Neural progenitor cell (in vitro differentiated cells): ENCODE measurements at regions not wholly inside any gene's neighbourhood (a gene's known extent, or its start where the extent isn't known, plus 50 kb on each side); places are given as distances from the start of the nearest gene placed in this dataset.

Experiments
- EZH2 ChIP-seq: fragments of 200-600 bp; sonication (generic); IDR thresholded peaks from 2 replicates; pipeline ENCODE4 v1.6.1; 2017; ENCODE audit warnings: antibody characterized with exemption, mild to moderate bottlenecking, moderate library complexity
- EZH2phosphoT487 ChIP-seq: fragments of 200-600 bp; sonication (generic); IDR thresholded peaks from 2 replicates; pipeline ENCODE4 v1.6.1; 2017; ENCODE audit warnings: antibody characterized with exemption
- TF ChIP-seq, protein P1 (sequence below): fragments of 200-600 bp; sonication (generic); IDR thresholded peaks from 2 replicates; pipeline ENCODE4 v1.5.1; 2017; ENCODE audit warnings: antibody characterized with exemption, mild to moderate bottlenecking

- TF ChIP-seq EZH2, result no peak
- TF ChIP-seq, protein P1, sequence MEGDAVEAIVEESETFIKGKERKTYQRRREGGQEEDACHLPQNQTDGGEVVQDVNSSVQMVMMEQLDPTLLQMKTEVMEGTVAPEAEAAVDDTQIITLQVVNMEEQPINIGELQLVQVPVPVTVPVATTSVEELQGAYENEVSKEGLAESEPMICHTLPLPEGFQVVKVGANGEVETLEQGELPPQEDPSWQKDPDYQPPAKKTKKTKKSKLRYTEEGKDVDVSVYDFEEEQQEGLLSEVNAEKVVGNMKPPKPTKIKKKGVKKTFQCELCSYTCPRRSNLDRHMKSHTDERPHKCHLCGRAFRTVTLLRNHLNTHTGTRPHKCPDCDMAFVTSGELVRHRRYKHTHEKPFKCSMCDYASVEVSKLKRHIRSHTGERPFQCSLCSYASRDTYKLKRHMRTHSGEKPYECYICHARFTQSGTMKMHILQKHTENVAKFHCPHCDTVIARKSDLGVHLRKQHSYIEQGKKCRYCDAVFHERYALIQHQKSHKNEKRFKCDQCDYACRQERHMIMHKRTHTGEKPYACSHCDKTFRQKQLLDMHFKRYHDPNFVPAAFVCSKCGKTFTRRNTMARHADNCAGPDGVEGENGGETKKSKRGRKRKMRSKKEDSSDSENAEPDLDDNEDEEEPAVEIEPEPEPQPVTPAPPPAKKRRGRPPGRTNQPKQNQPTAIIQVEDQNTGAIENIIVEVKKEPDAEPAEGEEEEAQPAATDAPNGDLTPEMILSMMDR, result no peak
- TF ChIP-seq EZH2phosphoT487, result no peak
These were observed 236.9 kb downstream of the BCL11A start for GRCh38 chr2:60316381-60317033.
